Keratinocyte (primary cell): ENCODE measurements at regions not wholly inside any gene's neighbourhood (a gene's known extent, or its start where the extent isn't known, plus 50 kb on each side); places are given as distances from the start of the nearest gene placed in this dataset.

Experiments used
- DNase-seq: peaks from one replicate; pipeline ENCODE4 v3.0.0-alpha.2; 2011; ENCODE audit warnings: low read depth, missing footprints, low spot score
- FAIRE-seq: peaks from 2 replicates; lab custom pipeline; 2011; peaks lifted over from hg19 to GRCh38; lab: Jason Lieb, UNC
- H2AFZ ChIP-seq: 2 replicates; pipeline ENCODE4 v1.6.0; 2012; ENCODE audit warnings: low read length, control low read depth, inconsistent platforms; ENCODE audit not compliant: control insufficient read depth
- H3K27ac ChIP-seq: 2 replicates; pipeline ENCODE4 v1.5.1; 2011; ENCODE audit warnings: low read length; ENCODE audit not compliant: control insufficient read depth, insufficient read depth
- H3K27me3 ChIP-seq: 3 replicates; pipeline ENCODE4 v1.6.0; 2011; ENCODE audit warnings: low read length; ENCODE audit not compliant: control insufficient read depth, insufficient read depth; ENCODE audit errors: extremely low read depth
- H3K36me3 ChIP-seq, 2 experiments: 2 replicates in 1 of 2; 3 replicates in 1 of 2; pipeline ENCODE4 v1.5.1; 2011; ENCODE audit warnings: low read length in 2 of 2, mild to moderate bottlenecking in 1 of 2; ENCODE audit not compliant: control insufficient read depth in 2 of 2, insufficient read depth in 2 of 2; ENCODE audit errors: extremely low read depth in 1 of 2
- H3K4me1 ChIP-seq: 3 replicates; pipeline ENCODE4 v1.5.1; 2011; ENCODE audit warnings: low read length; ENCODE audit not compliant: control insufficient read depth, insufficient read depth; ENCODE audit errors: extremely low read depth
- H3K4me2 ChIP-seq: 3 replicates; pipeline ENCODE4 v1.6.0; 2011; ENCODE audit warnings: low read depth, low read length; ENCODE audit not compliant: control insufficient read depth, insufficient read depth; ENCODE audit errors: extremely low read depth
- H3K4me3 ChIP-seq, 3 experiments: fragments of 200-600 bp in 1 of 3; sonication (generic) in 1 of 3; 2 replicates in 2 of 3; 3 replicates in 1 of 3; pipeline ENCODE4 v1.5.1; 2011 to 2016; ENCODE audit warnings: low read length in 3 of 3, mild to moderate bottlenecking in 3 of 3, control low read depth in 2 of 3, inconsistent platforms in 1 of 3, low read depth in 1 of 3, mixed read lengths in 1 of 3, mixed run types in 1 of 3, moderate library complexity in 1 of 3; ENCODE audit not compliant: control insufficient read depth in 2 of 3, insufficient read depth in 2 of 3; ENCODE audit errors: extremely low read depth in 1 of 3
- H3K79me2 ChIP-seq: 2 replicates; pipeline ENCODE4 v1.6.0; 2012; ENCODE audit warnings: low read length; ENCODE audit not compliant: control insufficient read depth, insufficient read depth
- H3K9ac ChIP-seq: 3 replicates; pipeline ENCODE4 v1.6.0; 2011; ENCODE audit warnings: low read length; ENCODE audit not compliant: control insufficient read depth, insufficient read depth; ENCODE audit errors: extremely low read depth
- H3K9me1 ChIP-seq: 3 replicates; pipeline ENCODE4 v1.6.0; 2011; ENCODE audit warnings: low read length; ENCODE audit not compliant: control insufficient read depth, insufficient read depth; ENCODE audit errors: extremely low read depth
- H3K9me3 ChIP-seq: 2 replicates; pipeline ENCODE4 v1.5.1; 2012; ENCODE audit warnings: low read depth, low read length; ENCODE audit not compliant: control insufficient read depth
- H4K20me1 ChIP-seq: 3 replicates; pipeline ENCODE4 v1.6.0; 2011; ENCODE audit warnings: low read length; ENCODE audit not compliant: control insufficient read depth, insufficient read depth; ENCODE audit errors: extremely low read depth
- EZH2 ChIP-seq: IDR thresholded peaks from one replicate; pipeline ENCODE4 v1.6.1; 2012; ENCODE audit warnings: inconsistent platforms, mild to moderate bottlenecking, low read length, moderate library complexity
- dilution Hi-C: fragments of 300-500 bp; cut with MboI; formaldehyde crosslinking; loops from one replicate; pipeline ENCODE4 v1.7.0; 2020; ENCODE audit warnings: low sequenced_read_pairs; ENCODE audit not compliant: extremely low pct_ligation_motif_present
- TF ChIP-seq, protein P1 (sequence below), 3 experiments: IDR thresholded peaks in 1 of 3; conservative IDR thresholded peaks in 1 of 3; optimal IDR thresholded peaks in 1 of 3; 2 replicates in 2 of 3; 3 replicates in 1 of 3; pipeline versions ENCODE3 to v1.5.1; 2011; ENCODE audit warnings: low read length in 3 of 3, mild to moderate bottlenecking in 3 of 3, moderate library complexity in 2 of 3, control low read depth in 1 of 3, inconsistent platforms in 1 of 3; ENCODE audit not compliant: insufficient read depth in 2 of 3; ENCODE audit errors: extremely low read depth in 1 of 3

DNA sequence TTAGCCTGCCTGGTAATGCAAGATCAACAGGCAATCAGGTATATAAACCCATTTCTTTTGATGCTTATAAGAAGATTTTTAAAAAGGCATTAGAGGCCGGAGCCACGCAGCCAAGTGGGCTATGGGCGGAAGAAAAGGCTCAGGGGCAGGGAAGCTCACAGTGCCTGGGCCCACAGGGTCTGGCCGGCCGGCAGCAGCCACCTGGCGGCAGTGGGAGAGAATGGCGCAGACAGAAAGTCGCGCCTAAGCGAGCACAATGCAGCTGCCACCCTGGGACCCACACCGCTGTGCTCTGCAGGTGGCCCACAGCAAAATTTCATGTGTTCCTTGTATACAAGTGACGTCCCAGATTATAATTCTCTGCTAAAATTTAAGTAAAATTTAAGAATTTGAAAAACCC, 448.6 kb upstream of the RASGRP1 start:
- FAIRE-seq (no peak), DNase-seq (no peak)
- no peak overlapping the region for H3K27ac ChIP-seq
- no peak overlapping the region for H3K4me2 ChIP-seq
- no peak overlapping the region for H2AFZ ChIP-seq
- dilution Hi-C loops = no loop called here
- H3K9ac ChIP-seq = no peak overlapping the region
- H3K9me3 ChIP-seq = peaks cover 4% of the 10 kb centered on the region
- H3K9me1 ChIP-seq = no peaks in the 10 kb centered on the region
- no peak overlapping the region for H3K4me3 ChIP-seq
- TF ChIP-seq, protein P1, sequence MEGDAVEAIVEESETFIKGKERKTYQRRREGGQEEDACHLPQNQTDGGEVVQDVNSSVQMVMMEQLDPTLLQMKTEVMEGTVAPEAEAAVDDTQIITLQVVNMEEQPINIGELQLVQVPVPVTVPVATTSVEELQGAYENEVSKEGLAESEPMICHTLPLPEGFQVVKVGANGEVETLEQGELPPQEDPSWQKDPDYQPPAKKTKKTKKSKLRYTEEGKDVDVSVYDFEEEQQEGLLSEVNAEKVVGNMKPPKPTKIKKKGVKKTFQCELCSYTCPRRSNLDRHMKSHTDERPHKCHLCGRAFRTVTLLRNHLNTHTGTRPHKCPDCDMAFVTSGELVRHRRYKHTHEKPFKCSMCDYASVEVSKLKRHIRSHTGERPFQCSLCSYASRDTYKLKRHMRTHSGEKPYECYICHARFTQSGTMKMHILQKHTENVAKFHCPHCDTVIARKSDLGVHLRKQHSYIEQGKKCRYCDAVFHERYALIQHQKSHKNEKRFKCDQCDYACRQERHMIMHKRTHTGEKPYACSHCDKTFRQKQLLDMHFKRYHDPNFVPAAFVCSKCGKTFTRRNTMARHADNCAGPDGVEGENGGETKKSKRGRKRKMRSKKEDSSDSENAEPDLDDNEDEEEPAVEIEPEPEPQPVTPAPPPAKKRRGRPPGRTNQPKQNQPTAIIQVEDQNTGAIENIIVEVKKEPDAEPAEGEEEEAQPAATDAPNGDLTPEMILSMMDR (optimal IDR thresholded peaks at IDR 0.05 in 1 of 3, IDR thresholded peaks at IDR 0.05 in 1 of 3, conservative IDR thresholded peaks at IDR 0.05 in 1 of 3; ENCODE audit: extremely low read depth in 1 of 3, insufficient read depth in 2 of 3, low read length in 3 of 3) = no peak
- no peaks in the 10 kb centered on the region for H3K27me3 ChIP-seq
- no peaks in the 10 kb centered on the region for H3K79me2 ChIP-seq
- H3K4me1 ChIP-seq = no peaks in the 10 kb centered on the region
- no peaks in the 10 kb centered on the region for H3K36me3 ChIP-seq
- no peaks in the 10 kb centered on the region for H4K20me1 ChIP-seq

DNA sequence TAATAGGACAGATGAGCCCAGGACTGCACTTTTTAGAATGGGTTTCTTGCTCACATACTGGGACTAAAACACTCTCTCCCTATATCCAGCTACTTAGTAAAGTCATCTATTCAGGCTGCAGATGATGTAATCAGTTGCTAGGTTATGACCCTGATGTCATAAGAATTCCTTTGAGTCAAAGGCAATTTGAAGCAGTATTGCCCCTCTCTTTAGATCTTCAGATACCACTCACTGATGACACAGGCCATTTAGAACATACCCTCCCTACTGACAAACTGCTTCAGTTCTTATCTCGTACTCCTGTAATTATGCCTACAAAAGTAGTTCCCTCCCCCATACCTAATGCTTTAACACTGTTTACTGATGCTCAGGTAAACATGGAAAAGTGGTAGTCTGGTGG, 450.1 kb upstream of the RASGRP1 start:
- DNase-seq = no peak
- Histone ChIP-seq H3K27ac (no peak overlapping the region), H3K36me3 (no peaks in the 10 kb centered on the region), H3K4me3 (no peak overlapping the region), H3K79me2 (no peaks in the 10 kb centered on the region), H3K9me3 (peaks cover 4% of the 10 kb centered on the region), H3K4me2 (no peak overlapping the region), H2AFZ (no peak overlapping the region), H3K4me1 (no peaks in the 10 kb centered on the region), H3K9me1 (no peaks in the 10 kb centered on the region), H3K9ac (no peak overlapping the region), H3K27me3 (no peaks in the 10 kb centered on the region), H4K20me1 (no peaks in the 10 kb centered on the region)
- dilution Hi-C loops = no loop called here
- no peak for FAIRE-seq
- no peak for TF ChIP-seq EZH2
- TF ChIP-seq, protein P1 (optimal IDR thresholded peaks at IDR 0.05 in 1 of 3, IDR thresholded peaks at IDR 0.05 in 1 of 3, conservative IDR thresholded peaks at IDR 0.05 in 1 of 3; ENCODE audit: extremely low read depth in 1 of 3, insufficient read depth in 2 of 3, low read length in 3 of 3) = no peak
